Uterus (tissue), 3 donors: ENCODE measurements at regions not wholly inside any gene's neighbourhood (a gene's known extent, or its start where the extent isn't known, plus 50 kb on each side); places are given as distances from the start of the nearest gene placed in this dataset.

Experiments used
- DNase-seq, 2 donors: peaks; one replicate each; pipeline ENCODE4 v3.0.0-alpha.2; 2019 to 2020
- H3K27ac ChIP-seq, 2 donors: fragments of 200-600 bp; sonication (generic); 1 replicate in 1 of 2; 2 replicates in 1 of 2; pipeline ENCODE4 v1.5.1; 2016 to 2018
- H3K27me3 ChIP-seq, 2 donors: fragments of 200-600 bp; sonication (generic); one replicate each; pipeline ENCODE4 v1.5.1; 2018 to 2019; ENCODE audit warnings: control low read depth in 1 of 2
- H3K36me3 ChIP-seq, 2 donors: fragments of 200-600 bp; sonication (generic); one replicate each; pipeline ENCODE4 v1.5.1; 2019; ENCODE audit warnings: control low read depth in 1 of 2
- H3K4me1 ChIP-seq, 2 donors: fragments of 200-600 bp; sonication (generic); one replicate each; pipeline ENCODE4 v1.5.1; 2018 to 2019; ENCODE audit warnings: control low read depth in 1 of 2
- H3K4me3 ChIP-seq, 2 donors: fragments of 200-600 bp; sonication (generic); 1 replicate in 1 of 2; 2 replicates in 1 of 2; pipeline ENCODE4 v1.5.1; 2018 to 2019; ENCODE audit warnings: mild to moderate bottlenecking in 1 of 2
- H3K9me3 ChIP-seq, 2 donors: fragments of 200-600 bp; sonication (generic); one replicate each; pipeline ENCODE4 v1.5.1; 2019; ENCODE audit warnings: control low read depth in 1 of 2
- CTCF ChIP-seq, 4 experiments: fragments of 200-600 bp in 2 of 4; fragments of 450-650 bp in 2 of 4; sonication (generic) in 2 of 4; IDR thresholded peaks; one replicate each; pipeline ENCODE4 v1.5.1; 2016 to 2019; ENCODE audit warnings: antibody characterized with exemption in 4 of 4, mild to moderate bottlenecking in 2 of 4, moderate library complexity in 1 of 4
- POLR2A ChIP-seq, 2 donors: fragments of 450-650 bp; IDR thresholded peaks; one replicate each; pipeline ENCODE4 v1.6.1; 2016; ENCODE audit warnings: antibody characterized with exemption in 2 of 2, mild to moderate bottlenecking in 1 of 2, moderate library complexity in 1 of 2
- intact Hi-C: fragments of 100-400 bp; cut with DNase I; formaldehyde crosslinking; loops from one replicate; pipeline ENCODE4 v1.15.1; 2023; ENCODE audit warnings: low total_unique reads
- donor health status: DM: yes; HTN: yes; CAD: no.

- Histone ChIP-seq H3K4me1 (no peaks in the 10 kb centered on the region), H3K36me3 (no peaks in the 10 kb centered on the region), H3K27ac (no peak overlapping the region), H3K4me3 (no peak overlapping the region), H3K27me3 (no peaks in the 10 kb centered on the region), H3K9me3 (no peaks in the 10 kb centered on the region)
- TF ChIP-seq CTCF (IDR thresholded peaks at IDR 0.05), result no peak
- no peak for TF ChIP-seq POLR2A (IDR thresholded peaks at IDR 0.05)
- intact Hi-C loops, result no loop called here
- no peak for DNase-seq
These were observed 1268.9 kb upstream of the TMEM132C start for GRCh38 chr12:126998031-126998430.

DNA sequence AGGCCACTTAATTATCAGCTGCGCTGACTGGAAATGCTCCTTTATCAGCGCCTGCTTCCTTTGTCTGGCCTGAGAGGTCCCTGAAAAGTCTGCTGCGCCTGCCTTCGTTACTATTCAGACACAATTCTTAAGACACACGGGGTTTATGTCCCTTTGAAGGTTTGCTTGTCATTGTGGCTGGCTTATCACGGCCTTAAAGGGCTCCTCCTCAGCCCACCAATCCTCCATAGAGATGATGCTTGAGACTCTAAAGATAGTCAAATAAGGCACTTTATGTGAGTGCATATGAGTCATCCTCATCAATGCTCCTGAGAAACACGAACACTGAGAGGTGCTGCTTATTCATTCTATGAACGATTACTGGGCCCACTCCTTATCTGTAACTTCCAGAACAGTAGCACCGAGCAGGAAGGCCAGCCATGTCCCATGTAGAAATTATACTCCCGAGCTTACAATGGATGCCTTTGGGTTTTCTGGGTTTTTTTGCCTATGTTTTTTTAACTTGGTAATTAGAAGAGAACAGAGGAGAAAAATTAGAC is 1268.2 kb upstream of the TMEM132C start:
- Histone ChIP-seq H3K4me3 (no peak overlapping the region), H3K27ac (no peak overlapping the region), H3K4me1 (no peaks in the 10 kb centered on the region), H3K9me3 (no peaks in the 10 kb centered on the region), H3K36me3 (no peaks in the 10 kb centered on the region), H3K27me3 (no peaks in the 10 kb centered on the region)
- DNase-seq, result no peak
- TF ChIP-seq POLR2A (IDR thresholded peaks at IDR 0.05), result no peak
- no peak for TF ChIP-seq CTCF (IDR thresholded peaks at IDR 0.05)
- intact Hi-C loops, result no loop called here

DNA sequence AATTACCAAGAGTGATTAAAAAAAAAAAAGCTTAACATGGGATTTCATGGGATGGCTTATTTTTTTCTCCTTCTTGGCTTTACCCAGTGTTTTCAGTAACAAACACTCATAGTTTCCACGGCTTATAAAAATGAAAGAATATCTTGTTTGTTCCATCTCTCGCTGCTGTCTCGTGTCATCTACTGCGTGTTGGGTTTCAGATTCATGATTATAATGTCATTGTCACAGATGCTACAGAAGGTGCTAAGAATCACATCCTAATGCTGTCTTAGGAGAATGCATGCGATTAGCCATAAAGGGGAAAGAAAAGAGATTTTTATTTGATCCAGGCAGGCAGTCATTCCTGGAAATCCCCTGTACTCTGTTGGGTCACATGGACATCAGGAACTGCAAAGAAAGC is 1267.6 kb upstream of the TMEM132C start:
- Histone ChIP-seq H3K4me1 (no peaks in the 10 kb centered on the region), H3K27ac (no peak overlapping the region), H3K4me3 (no peak overlapping the region), H3K36me3 (no peaks in the 10 kb centered on the region), H3K9me3 (no peaks in the 10 kb centered on the region), H3K27me3 (no peaks in the 10 kb centered on the region)
- intact Hi-C loops, result no loop called here
- DNase-seq, result no peak
- no peak for TF ChIP-seq CTCF (IDR thresholded peaks at IDR 0.05)
- no peak for TF ChIP-seq POLR2A (IDR thresholded peaks at IDR 0.05)

DNA sequence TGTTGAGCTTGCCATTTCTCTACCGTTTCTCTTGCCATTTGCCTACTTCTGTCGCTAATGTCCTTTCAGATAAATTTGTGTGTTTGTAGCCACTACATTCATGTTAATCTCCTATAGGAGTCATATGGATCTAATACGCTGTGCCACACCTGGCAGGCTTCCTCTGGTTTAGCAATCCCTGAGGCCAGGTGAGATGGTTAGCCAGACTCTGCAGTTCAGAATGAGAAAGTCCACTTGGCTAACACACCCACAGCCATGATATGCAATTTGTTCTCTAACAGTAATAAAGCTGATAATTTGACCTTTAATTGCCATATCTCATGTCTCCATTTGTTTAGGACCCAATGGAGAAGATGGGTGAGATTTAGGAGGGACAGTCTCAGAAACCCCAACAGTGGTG is 1261.6 kb upstream of the TMEM132C start:
- no peaks in the 10 kb centered on the region for H3K9me3 ChIP-seq

DNA sequence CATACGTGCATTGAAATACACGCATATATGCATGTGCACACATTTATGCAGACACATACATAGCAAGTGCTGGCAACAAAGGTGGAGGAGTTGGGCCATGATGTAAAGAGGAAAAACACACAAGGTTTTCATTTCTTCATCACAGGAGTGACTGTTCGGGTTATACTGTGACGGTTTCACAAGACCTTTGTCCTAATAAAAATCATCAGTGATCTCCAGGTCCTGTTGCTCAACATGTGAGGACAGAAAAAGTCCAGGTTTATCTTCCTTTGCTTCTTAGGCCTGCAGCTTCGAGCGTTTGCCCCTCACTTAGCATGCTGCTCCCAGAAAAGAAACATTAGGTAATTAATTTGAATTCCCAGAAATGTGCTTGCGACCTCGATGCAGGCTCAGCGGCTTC is 1260.0 kb upstream of the TMEM132C start:
- intact Hi-C loops, result no loop called here
- H3K36me3 ChIP-seq, result no peaks in the 10 kb centered on the region
- H3K9me3 ChIP-seq, result no peaks in the 10 kb centered on the region
- TF ChIP-seq CTCF (IDR thresholded peaks at IDR 0.05) (no peak), POLR2A (IDR thresholded peaks at IDR 0.05) (no peak)
- H3K4me1 ChIP-seq, result no peaks in the 10 kb centered on the region
- H3K27ac ChIP-seq, result no peak overlapping the region
- DNase-seq, result no peak
- no peaks in the 10 kb centered on the region for H3K27me3 ChIP-seq
- no peak overlapping the region for H3K4me3 ChIP-seq

More for the DNA sequence above, 1261.6 kb upstream of the TMEM132C start:
- H3K27ac ChIP-seq, result no peak overlapping the region
- H3K4me3 ChIP-seq, result no peak overlapping the region
- no peak for DNase-seq
- TF ChIP-seq POLR2A (IDR thresholded peaks at IDR 0.05) (no peak), CTCF (IDR thresholded peaks at IDR 0.05) (no peak)
- no peaks in the 10 kb centered on the region for H3K4me1 ChIP-seq
- no peaks in the 10 kb centered on the region for H3K36me3 ChIP-seq
- intact Hi-C loops, result no loop called here
- H3K27me3 ChIP-seq, result no peaks in the 10 kb centered on the region
